IPS-20b (cell line): ENCODE measurements at regions not wholly inside any gene's neighbourhood (a gene's known extent, or its start where the extent isn't known, plus 50 kb on each side); places are given as distances from the start of the nearest gene placed in this dataset.

Source experiments
- H3K27ac ChIP-seq: one replicate; pipeline ENCODE4 v1.5.1; 2013; ENCODE audit warnings: low read length
- H3K27me3 ChIP-seq: 2 replicates; pipeline ENCODE4 v1.6.1; 2013; ENCODE audit warnings: mild to moderate bottlenecking, low read length, inconsistent platforms; ENCODE audit not compliant: insufficient read depth
- H3K36me3 ChIP-seq: 2 replicates; pipeline ENCODE4 v1.6.1; 2013; ENCODE audit warnings: low read depth, mild to moderate bottlenecking, inconsistent platforms, low read length, moderate library complexity; ENCODE audit not compliant: insufficient read depth
- H3K4me1 ChIP-seq: 2 replicates; pipeline ENCODE4 v1.6.1; 2013; ENCODE audit warnings: mild to moderate bottlenecking, control low read depth, inconsistent platforms, low read length, moderate library complexity; ENCODE audit not compliant: insufficient read depth
- H3K4me3 ChIP-seq: 2 replicates; pipeline ENCODE4 v1.5.1; 2013; ENCODE audit warnings: mild to moderate bottlenecking, low read length, inconsistent platforms
- H3K9ac ChIP-seq: 2 replicates; pipeline ENCODE4 v1.6.1; 2013; ENCODE audit warnings: low read depth, mild to moderate bottlenecking, inconsistent platforms, low read length, moderate library complexity
- H3K9me3 ChIP-seq: 2 replicates; pipeline ENCODE4 v1.6.1; 2013; ENCODE audit warnings: mild to moderate bottlenecking, low read depth, low read length, inconsistent platforms; ENCODE audit not compliant: insufficient read depth

DNA sequence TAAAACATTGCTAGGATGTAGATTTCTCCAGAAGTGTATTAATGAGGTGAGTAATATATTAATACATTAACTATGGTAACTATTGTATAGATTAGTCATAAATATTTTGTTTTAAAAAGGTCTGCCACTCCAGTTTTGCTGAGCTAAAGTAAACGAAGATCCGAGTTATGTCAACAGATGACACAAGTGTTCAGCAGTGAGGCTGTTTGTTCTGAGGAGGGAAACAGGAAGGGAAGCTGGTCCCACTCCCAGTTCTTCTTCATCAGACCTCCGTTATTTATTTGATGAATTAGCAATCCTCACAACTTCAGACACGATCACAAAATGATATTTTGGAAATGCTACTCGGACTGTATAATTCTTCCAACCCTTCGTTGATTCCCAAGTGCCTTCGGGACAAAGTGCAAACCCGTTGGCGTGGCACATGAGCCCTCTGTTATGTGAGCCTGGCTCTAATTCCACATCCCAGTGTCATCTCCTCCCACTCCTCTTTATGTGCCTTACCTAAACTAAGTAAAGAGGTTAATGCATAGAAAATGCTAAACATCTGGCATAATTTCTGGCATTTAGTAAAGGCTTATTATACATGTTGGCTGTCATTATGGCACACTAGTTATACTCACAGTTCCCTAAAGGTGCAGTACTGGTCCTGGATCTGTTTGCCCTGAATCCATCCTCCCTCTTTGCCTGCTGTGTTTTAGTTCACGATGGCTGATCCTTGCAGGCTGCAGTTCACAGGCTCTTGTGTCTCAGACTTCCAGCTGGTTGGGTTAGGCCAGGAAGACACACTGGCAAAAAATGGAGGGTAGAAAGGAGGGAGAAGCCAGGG, 190.6 kb upstream of the LNX1 start:
- Histone ChIP-seq H3K27ac (no peak overlapping the region), H3K9ac (no peak overlapping the region), H3K36me3 (no peaks in the 10 kb centered on the region), H3K9me3 (no peaks in the 10 kb centered on the region), H3K27me3 (no peaks in the 10 kb centered on the region), H3K4me3 (no peak overlapping the region), H3K4me1 (no peaks in the 10 kb centered on the region)

DNA sequence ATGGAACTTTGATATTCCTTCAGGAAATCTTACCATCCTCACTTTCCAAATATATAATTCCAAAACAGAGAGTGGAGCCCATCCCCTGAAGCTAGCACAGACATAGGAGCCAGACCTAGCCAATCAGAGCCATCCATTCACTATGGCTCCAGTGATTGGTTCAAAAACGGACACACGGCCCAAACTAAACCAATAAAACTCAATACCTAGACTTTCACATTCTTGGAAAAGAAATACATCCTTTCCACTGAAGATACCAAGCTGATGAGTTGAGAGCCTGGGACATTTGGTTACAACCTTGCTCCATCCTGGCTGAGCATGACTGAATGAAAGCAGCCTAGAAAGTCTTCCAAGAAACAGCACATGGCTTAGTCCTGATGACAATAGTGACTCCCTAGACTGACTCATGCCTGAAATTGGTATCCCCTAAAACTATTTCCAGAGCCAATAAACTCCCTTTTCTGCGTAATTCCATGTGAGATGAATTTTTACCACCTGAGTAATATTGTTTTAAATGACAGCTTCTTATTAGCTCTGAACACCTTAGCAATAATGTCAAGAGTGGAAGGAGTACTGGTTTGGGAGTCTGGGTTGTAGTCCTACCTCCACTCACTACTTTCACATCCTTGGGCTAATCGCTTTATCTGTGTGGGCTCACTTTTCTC, 189.6 kb upstream of the LNX1 start:
- no peak overlapping the region for H3K27ac ChIP-seq
- H3K4me1 ChIP-seq, result no peaks in the 10 kb centered on the region
- no peaks in the 10 kb centered on the region for H3K36me3 ChIP-seq

DNA sequence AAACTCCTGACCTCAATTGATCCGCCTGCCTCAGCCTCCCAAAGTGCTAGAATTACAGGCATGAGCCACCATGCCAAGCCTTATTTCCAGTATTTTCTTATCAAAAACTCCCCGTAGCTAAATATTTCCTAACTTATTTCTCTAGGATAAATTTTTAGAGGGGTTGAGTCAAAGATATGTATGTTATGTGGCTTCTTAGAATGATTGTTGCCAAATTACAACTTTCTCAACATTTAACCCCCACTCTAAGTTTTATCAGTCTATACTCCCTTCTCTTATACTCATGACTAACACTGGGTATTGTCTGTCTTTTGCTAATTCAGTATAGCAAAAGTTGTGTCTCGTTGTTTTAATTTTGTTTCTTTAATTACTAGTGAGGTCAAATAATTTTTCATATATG, 187.7 kb upstream of the LNX1 start:
- Histone ChIP-seq H3K27ac (no peak overlapping the region), H3K9me3 (no peaks in the 10 kb centered on the region), H3K9ac (no peak overlapping the region), H3K36me3 (no peaks in the 10 kb centered on the region), H3K27me3 (no peaks in the 10 kb centered on the region), H3K4me1 (no peaks in the 10 kb centered on the region), H3K4me3 (no peak overlapping the region)

More for the DNA sequence above, 189.6 kb upstream of the LNX1 start:
- H3K9ac ChIP-seq, result no peak overlapping the region
- no peaks in the 10 kb centered on the region for H3K27me3 ChIP-seq
- no peaks in the 10 kb centered on the region for H3K9me3 ChIP-seq
- H3K4me3 ChIP-seq, result no peak overlapping the region

DNA sequence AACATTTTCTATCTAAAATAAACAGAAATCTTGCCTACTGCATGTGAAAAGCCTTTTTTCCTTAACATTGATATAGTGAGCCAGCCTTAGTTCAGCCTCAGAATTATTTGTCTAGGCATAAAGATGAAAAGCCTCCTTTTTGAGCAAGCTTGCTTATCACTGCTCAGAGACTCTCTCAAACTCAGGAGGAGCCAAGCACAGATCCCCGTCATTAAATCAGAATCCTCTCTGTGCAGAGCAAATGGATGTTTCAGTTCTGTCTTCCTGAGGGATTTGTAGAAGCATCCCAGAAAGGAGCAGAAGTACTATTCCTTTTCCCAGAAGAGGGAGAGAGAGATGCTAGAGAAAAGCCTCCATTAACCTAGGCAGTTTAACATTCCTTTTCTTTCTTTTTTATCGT, 186.9 kb upstream of the LNX1 start:
- Histone ChIP-seq H3K4me3 (no peak overlapping the region), H3K9ac (no peak overlapping the region), H3K27ac (no peak overlapping the region), H3K4me1 (no peaks in the 10 kb centered on the region), H3K9me3 (no peaks in the 10 kb centered on the region), H3K36me3 (no peaks in the 10 kb centered on the region), H3K27me3 (no peaks in the 10 kb centered on the region)

DNA sequence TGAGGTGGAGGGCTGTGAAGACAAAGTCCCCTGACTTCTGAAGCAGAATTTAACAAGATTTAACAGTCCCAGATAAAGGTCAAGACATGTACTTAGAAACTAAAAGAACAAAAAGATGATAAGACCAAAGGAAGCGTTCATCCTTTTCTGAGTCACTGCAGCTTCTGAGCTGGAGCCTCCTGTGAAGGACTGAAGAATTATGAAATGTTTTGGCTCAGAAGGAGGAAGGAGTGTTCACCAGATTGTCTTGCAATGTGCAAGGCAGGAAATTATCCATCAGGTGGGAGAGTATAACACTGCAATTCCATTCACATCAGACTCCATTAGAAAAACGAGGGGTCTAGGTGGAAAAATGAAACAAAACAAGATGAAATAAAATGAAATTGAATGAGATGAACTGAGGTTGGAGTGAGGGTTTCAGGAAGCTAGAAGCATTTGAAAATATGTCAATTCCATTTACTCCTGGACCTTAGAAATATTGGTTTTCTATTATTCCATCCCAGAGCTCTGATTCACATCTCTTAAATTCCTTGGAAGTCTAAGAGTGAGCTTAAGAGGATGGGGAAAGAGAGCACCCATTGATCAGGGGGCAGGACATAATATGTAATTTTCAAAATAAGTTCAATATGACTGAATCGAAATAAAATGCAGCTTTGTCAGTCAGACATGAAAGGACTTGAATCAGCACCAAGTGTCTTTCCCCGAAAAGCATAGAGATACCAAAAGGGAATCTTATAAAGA, 186.1 kb upstream of the LNX1 start:
- H3K9me3 ChIP-seq, result no peaks in the 10 kb centered on the region
- H3K36me3 ChIP-seq, result no peaks in the 10 kb centered on the region
- H3K27me3 ChIP-seq, result no peaks in the 10 kb centered on the region
- H3K4me3 ChIP-seq, result no peak overlapping the region
- H3K9ac ChIP-seq, result no peak overlapping the region
- no peaks in the 10 kb centered on the region for H3K4me1 ChIP-seq
- no peak overlapping the region for H3K27ac ChIP-seq

DNA sequence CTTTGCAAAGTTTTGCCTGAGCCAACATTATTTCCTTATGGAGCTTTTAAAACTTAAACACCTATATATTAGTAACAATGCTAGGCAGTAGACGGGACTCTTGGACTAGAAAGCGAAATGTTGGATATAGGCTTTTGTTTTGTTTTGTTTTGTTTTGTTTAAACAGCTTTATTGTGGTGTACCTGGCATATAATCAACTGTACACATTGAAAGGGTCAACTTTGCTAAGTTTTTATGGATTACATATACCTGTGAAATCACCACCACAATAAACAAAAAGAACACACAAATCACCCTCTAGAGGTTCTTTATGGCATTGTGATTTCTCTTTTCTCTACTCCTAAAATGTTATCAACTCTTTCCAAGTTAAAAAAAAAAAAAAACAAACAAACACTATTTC, 184.9 kb upstream of the LNX1 start:
- Histone ChIP-seq H3K9me3 (no peaks in the 10 kb centered on the region), H3K27ac (no peak overlapping the region), H3K4me1 (no peaks in the 10 kb centered on the region), H3K4me3 (no peak overlapping the region), H3K9ac (no peak overlapping the region), H3K36me3 (no peaks in the 10 kb centered on the region), H3K27me3 (no peaks in the 10 kb centered on the region)

DNA sequence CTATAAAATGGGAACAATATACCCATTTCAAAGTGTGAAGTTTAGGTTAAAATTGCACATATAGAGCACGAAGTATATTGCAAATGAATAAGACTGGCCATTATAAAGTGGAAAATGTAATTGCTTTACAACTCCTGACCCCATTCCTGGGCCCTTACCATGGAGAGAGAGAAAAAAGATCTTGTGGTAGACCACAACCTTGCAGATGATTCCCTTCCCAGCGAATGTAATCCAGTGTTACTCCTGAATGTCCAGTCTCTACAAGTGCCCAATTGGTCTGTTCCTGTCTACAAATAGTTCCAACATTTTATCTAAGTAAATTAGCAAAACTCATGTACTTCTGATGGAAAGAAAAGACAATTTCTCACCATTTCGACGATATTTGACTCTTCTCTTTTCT, 184.1 kb upstream of the LNX1 start:
- H3K4me1 ChIP-seq, result no peaks in the 10 kb centered on the region

DNA sequence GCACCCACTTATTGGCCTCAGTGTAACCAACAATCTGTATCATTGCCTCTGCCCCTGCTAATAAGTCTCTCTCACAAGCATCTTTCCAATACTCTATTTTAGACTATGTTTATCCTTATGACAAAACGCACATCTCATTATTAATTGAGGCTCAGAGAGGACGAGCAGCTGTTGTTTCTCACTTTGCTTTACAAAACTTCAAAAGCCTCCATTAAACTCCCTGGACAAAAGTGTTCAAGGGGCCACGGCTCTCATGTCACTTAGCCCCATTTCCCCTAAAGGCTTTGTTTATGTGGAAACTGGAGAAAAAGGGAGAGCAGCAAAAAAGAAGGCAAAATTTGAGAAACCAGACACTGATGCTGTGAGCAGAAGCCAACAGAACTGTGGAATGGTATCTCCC, 180.0 kb upstream of the LNX1 start:
- H3K27me3 ChIP-seq, result no peaks in the 10 kb centered on the region
- no peak overlapping the region for H3K4me3 ChIP-seq
- no peaks in the 10 kb centered on the region for H3K4me1 ChIP-seq
- H3K9me3 ChIP-seq, result no peaks in the 10 kb centered on the region
- no peak overlapping the region for H3K9ac ChIP-seq
- no peak overlapping the region for H3K27ac ChIP-seq
- H3K36me3 ChIP-seq, result no peaks in the 10 kb centered on the region

More for the DNA sequence above, 184.1 kb upstream of the LNX1 start:
- no peaks in the 10 kb centered on the region for H3K9me3 ChIP-seq
- no peaks in the 10 kb centered on the region for H3K27me3 ChIP-seq
- H3K27ac ChIP-seq, result no peak overlapping the region
- no peak overlapping the region for H3K9ac ChIP-seq
- no peak overlapping the region for H3K4me3 ChIP-seq
- no peaks in the 10 kb centered on the region for H3K36me3 ChIP-seq

DNA sequence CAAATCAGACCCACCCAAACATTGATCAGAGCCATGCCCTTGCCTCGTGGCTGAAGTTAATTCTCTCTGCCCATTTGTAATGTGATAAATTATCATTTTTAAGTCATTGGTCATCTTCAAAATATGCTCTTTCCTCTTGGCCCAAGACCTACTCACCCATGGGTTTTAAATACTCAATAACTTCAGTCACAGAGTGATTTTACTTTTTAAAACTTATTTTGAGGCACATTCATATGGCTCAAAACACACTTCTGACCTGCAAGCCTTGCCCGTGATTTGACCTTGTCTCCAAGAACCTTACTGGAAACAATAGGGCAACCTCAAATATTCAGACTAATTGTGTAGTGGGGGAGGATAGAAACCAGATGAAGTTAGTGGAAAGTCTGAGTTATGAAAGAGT, 176.2 kb upstream of the LNX1 start:
- H3K27me3 ChIP-seq, result no peaks in the 10 kb centered on the region

DNA sequence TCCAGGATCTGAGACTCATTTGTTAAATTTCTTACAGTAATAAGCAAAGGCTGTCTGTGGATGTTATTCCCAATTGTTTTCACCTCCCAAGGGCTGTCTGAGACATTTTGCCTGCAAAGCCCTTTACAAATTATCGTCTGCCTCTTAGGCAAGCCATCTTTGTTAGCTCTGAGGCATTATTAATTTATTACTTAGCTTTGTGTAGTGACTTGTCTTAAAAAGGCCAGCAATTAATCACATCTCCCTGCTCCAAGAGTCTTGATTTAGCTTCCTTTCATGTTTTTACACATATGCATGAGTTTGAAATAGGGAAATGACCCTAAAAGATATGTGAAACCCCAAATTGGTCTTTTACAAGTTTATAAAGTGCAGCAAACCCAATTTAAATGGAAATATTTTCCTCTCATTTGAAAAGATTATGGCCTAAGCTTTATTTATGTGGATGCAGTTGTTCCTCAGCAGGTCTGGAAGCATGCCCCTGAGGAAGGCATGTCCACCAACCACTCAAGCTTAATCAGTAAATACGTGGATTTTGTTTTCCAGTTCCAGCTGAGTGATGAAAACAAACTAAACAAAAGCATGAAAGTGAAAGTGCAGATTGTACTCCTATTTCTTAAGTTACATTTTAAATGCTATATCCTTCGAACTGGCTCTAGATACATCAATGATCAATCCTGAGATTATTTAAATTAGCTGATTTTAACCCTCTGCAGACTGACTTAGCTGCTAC, 173.6 kb upstream of the LNX1 start:
- no peaks in the 10 kb centered on the region for H3K4me1 ChIP-seq
- no peaks in the 10 kb centered on the region for H3K27me3 ChIP-seq
- H3K9me3 ChIP-seq, result peaks cover 5% of the 10 kb centered on the region; the same call in 1 of the 2 replicates
- no peak overlapping the region for H3K4me3 ChIP-seq
- no peak overlapping the region for H3K27ac ChIP-seq
- no peak overlapping the region for H3K9ac ChIP-seq
- H3K36me3 ChIP-seq, result no peaks in the 10 kb centered on the region

More for the DNA sequence above, 176.2 kb upstream of the LNX1 start:
- Histone ChIP-seq H3K4me3 (no peak overlapping the region), H3K9ac (no peak overlapping the region), H3K9me3 (no peaks in the 10 kb centered on the region), H3K27ac (no peak overlapping the region), H3K4me1 (no peaks in the 10 kb centered on the region), H3K36me3 (no peaks in the 10 kb centered on the region)

DNA sequence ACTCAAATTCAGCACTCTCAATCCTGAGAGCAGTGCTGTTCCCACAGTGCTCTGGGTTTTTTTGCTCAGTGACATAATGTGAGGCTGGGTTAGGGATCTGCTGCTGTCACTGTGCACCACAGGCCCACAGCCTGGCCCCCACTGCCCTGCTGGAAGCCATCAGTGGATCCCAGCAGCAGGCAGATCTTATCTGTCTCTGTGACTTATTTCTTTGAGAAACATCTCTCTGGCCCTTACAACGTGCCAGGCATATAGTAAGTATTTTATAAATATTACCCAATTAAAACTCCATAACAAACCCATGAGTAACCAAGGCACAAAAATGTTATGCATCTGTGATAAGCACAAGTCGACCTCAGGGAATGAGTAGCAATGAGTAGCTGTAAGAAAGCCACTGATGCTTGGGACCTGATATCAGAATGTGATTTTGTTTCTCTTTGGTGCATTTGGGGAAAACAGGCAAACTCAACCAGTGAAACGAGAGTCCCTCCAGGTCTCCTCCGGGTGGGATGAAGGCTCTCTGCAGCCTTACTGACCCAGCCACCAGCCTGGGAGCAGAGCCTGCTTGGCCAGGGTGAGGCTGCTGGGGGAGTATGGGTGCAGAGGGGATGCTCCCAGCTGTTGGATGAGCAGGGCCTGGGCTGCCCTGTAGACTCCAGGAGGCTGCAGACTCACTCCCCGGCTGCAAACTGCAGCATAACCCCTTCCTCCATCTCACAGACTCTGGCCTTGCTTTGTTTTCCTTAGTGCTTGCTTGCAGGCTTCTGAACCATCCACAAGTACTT, 172.7 kb upstream of the LNX1 start:
- Histone ChIP-seq H3K9me3 (peaks cover 5% of the 10 kb centered on the region; the same call in 1 of the 2 replicates), H3K27me3 (no peaks in the 10 kb centered on the region), H3K9ac (no peak overlapping the region), H3K4me1 (no peaks in the 10 kb centered on the region), H3K36me3 (no peaks in the 10 kb centered on the region), H3K27ac (no peak overlapping the region), H3K4me3 (no peak overlapping the region)
